Lung (tissue), 11 donors: ENCODE measurements at regions not wholly inside any gene's neighbourhood (a gene's known extent, or its start where the extent isn't known, plus 50 kb on each side); places are given as distances from the start of the nearest gene placed in this dataset.
A peak's percentile ranks its signal among the peaks of the same experiment; 100 is the strongest.

Experiments used
- ATAC-seq: fragments of 200-7000 bp; cut with Tn5 transposase; one replicate; pipeline ENCODE4 v1.9.1; 2020; ENCODE audit warnings: moderate number of reproducible peaks; ENCODE audit not compliant: insufficient read depth, low FRiP score
- DNase-seq, 3 donors: peaks; one replicate each; pipeline ENCODE4 v3.0.0-alpha.2; 2013 to 2017
- H3K27ac ChIP-seq, 2 donors: one replicate each; pipeline ENCODE4 v1.5.1; 2013; ENCODE audit warnings: mild to moderate bottlenecking in 2 of 2, moderate library complexity in 2 of 2, control low read depth in 1 of 2, inconsistent platforms in 1 of 2, low read depth in 1 of 2, low read length in 1 of 2
- H3K27me3 ChIP-seq, 3 donors: one replicate each; pipeline ENCODE4 v1.5.1; 2013; ENCODE audit warnings: low read length in 2 of 3; ENCODE audit not compliant: control insufficient read depth in 3 of 3, insufficient read depth in 3 of 3
- H3K36me3 ChIP-seq, 4 donors: one replicate each; pipeline ENCODE4 v1.5.1; 2013; ENCODE audit warnings: low read length in 4 of 4, mild to moderate bottlenecking in 1 of 4, moderate library complexity in 1 of 4; ENCODE audit not compliant: control insufficient read depth in 4 of 4, insufficient read depth in 4 of 4
- H3K4me1 ChIP-seq, 5 donors: one replicate each; pipeline ENCODE4 v1.5.1; 2013; ENCODE audit warnings: low read length in 5 of 5, mild to moderate bottlenecking in 2 of 5, moderate library complexity in 1 of 5; ENCODE audit not compliant: control insufficient read depth in 5 of 5, insufficient read depth in 5 of 5
- H3K4me3 ChIP-seq: one replicate; pipeline ENCODE4 v1.5.1; 2013; ENCODE audit warnings: mild to moderate bottlenecking, control low read depth, moderate library complexity
- H3K9ac ChIP-seq, 2 donors: one replicate each; pipeline ENCODE4 v1.5.1; 2013; ENCODE audit warnings: low read length in 2 of 2, control low read depth in 1 of 2; ENCODE audit not compliant: insufficient read depth in 1 of 2
- H3K9me3 ChIP-seq, 4 donors: one replicate each; pipeline ENCODE4 v1.5.1; 2013; ENCODE audit warnings: low read length in 3 of 4, mild to moderate bottlenecking in 1 of 4, moderate library complexity in 1 of 4; ENCODE audit not compliant: control insufficient read depth in 4 of 4, insufficient read depth in 3 of 4
- WGBS, 2 donors: extraction: QIAGEN DNeasy Blood & Tissue Kit; methylation state at CpG; one replicate each; pipeline ENCODE4 v1.1.7; 2013; 5-methylcytosine and 5-hydroxymethylcytosine counted together
- TF ChIP-seq, protein P1 (sequence below): IDR thresholded peaks from 2 replicates; pipeline ENCODE4 v1.5.1; 2012; ENCODE audit warnings: mild to moderate bottlenecking; ENCODE audit errors: control extremely low read depth, extremely low read depth
- donor health status: control.
- donor health status: control.
- donor health status: Bipolar disorder and iron deficiency.
- donor health status: healthy.
- donor health status: DM: yes; HTN: yes; CAD: no.

DNA sequence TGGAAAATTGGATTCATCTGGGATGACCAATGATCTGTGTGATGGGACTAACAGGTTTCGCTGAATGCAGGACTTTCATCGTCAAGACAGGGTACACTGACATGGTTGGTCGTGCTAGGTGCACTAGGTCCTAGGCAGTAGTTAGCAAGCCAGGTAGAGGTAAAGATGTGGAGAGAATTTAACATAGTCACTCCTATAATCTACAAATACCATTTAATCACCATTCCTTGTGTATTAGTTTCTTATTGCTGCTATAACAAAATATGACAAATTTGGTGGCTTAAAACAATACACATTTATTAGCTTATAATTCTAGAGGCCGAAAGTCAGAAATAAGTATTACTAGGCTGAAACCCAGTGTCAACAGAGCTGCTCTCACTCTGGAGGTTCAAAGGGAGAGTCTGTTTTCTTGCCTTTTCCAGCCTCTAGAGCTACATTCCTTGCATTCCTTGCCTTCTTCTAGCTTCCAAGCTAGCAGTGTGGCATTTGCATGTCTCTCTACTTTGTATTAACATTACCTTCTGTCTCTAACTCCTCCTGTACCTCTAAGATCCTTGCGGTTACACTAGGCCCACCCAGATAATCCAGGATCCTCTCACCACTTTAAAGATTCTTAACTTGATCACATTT, 98.7 kb upstream of the GRIA3 start:
- H3K27ac ChIP-seq, result no peak overlapping the region
- no peak overlapping the region for H3K4me3 ChIP-seq
- DNase-seq (peak in 1 of 3 donors; percentile 1), ATAC-seq (peak; percentile 24)
- H3K36me3 ChIP-seq, result no peaks in the 10 kb centered on the region
- 72 to 88% methylated on average over 5 of the region's 5 CpGs for WGBS, 2 donors
- TF ChIP-seq, protein P1, sequence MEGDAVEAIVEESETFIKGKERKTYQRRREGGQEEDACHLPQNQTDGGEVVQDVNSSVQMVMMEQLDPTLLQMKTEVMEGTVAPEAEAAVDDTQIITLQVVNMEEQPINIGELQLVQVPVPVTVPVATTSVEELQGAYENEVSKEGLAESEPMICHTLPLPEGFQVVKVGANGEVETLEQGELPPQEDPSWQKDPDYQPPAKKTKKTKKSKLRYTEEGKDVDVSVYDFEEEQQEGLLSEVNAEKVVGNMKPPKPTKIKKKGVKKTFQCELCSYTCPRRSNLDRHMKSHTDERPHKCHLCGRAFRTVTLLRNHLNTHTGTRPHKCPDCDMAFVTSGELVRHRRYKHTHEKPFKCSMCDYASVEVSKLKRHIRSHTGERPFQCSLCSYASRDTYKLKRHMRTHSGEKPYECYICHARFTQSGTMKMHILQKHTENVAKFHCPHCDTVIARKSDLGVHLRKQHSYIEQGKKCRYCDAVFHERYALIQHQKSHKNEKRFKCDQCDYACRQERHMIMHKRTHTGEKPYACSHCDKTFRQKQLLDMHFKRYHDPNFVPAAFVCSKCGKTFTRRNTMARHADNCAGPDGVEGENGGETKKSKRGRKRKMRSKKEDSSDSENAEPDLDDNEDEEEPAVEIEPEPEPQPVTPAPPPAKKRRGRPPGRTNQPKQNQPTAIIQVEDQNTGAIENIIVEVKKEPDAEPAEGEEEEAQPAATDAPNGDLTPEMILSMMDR, result no peak
- no peaks in the 10 kb centered on the region for H3K9me3 ChIP-seq
- H3K9ac ChIP-seq, result no peak overlapping the region
- no peaks in the 10 kb centered on the region for H3K27me3 ChIP-seq
- no peaks in the 10 kb centered on the region for H3K4me1 ChIP-seq

GRCh38 chrX:123086768-123087167, 97.3 kb upstream of the GRIA3 start:
- DNase-seq (no peak), ATAC-seq (no peak)
- no peaks in the 10 kb centered on the region for H3K36me3 ChIP-seq
- H3K4me1 ChIP-seq, result no peaks in the 10 kb centered on the region
- TF ChIP-seq, protein P1, result no peak
- H3K27me3 ChIP-seq, result no peaks in the 10 kb centered on the region
- no peak overlapping the region for H3K27ac ChIP-seq
- no peak overlapping the region for H3K4me3 ChIP-seq
- H3K9me3 ChIP-seq, result no peaks in the 10 kb centered on the region
- no peak overlapping the region for H3K9ac ChIP-seq
- 57 to 93% methylated on average over 2 of the region's 2 CpGs for WGBS, 2 donors

DNA sequence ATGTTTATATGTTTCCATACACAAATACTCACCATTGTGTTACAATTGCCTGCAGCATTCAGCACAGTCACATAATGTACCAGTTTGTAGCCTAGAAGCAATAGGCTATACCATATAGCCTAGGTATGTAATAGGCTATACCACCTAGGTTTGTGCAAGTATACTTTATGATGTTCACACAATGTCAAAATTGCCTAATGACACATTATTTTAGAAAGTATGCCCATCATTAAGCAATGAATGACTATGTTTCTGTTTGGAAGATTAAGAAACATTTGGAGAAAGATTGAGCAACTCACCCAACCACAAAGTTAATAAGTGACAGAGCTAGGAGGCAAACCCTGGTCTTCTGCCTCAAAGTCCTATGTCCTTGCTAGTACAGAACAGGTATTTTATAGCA, 96.8 kb upstream of the GRIA3 start:
- Histone ChIP-seq H3K27me3 (no peaks in the 10 kb centered on the region), H3K36me3 (no peaks in the 10 kb centered on the region), H3K9me3 (no peaks in the 10 kb centered on the region), H3K9ac (no peak overlapping the region), H3K27ac (no peak overlapping the region), H3K4me3 (no peak overlapping the region), H3K4me1 (no peaks in the 10 kb centered on the region)
- ATAC-seq, result no peak
- TF ChIP-seq, protein P1, result no peak
- peak in 1 of 3 donors; percentile 2 for DNase-seq

- H3K27ac ChIP-seq, result no peak overlapping the region
- TF ChIP-seq, protein P1, result no peak
- no peaks in the 10 kb centered on the region for H3K36me3 ChIP-seq
- H3K27me3 ChIP-seq, result no peaks in the 10 kb centered on the region
- no peak for ATAC-seq
- no peak overlapping the region for H3K9ac ChIP-seq
- no peaks in the 10 kb centered on the region for H3K4me1 ChIP-seq
- no peaks in the 10 kb centered on the region for H3K9me3 ChIP-seq
- DNase-seq, result no peak
- WGBS, 2 donors, result 72 to 89% methylated on average over 2 of the region's 2 CpGs
- H3K4me3 ChIP-seq, result no peak overlapping the region
These were observed 95.7 kb upstream of the GRIA3 start for GRCh38 chrX:123088331-123088730.
